AG08395 (cell line): ENCODE measurements at regions not wholly inside any gene's neighbourhood (a gene's known extent, or its start where the extent isn't known, plus 50 kb on each side); places are given as distances from the start of the nearest gene placed in this dataset.
A peak's percentile ranks its signal among the peaks of the same experiment; 100 is the strongest.

ENCODE experiments used
- DNase-seq: peaks from one replicate; pipeline ENCODE4 v3.0.0; 2012; ENCODE audit warnings: mixed read lengths, low spot score

DNA sequence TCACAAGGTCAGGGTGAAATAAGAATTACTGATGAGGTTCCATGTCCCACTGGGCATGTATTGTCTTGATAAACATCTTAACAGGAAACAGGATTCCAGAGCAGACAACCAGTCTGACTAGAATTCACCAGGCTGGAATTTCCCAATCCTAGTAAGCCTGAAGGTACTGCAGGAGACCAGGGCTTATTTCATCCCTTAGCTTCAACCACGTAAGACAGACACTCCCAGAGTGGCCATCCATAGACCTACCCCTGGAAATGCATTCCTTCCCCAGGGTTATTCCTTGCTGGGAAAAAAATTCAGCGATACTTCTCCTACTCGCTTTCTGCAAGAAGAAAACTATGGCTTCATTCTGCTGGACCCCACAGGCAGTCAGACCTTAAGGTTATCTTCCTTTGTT is 785.4 kb downstream of the NR2F1-AS1 start:
- DNase-seq, result no peak

DNA sequence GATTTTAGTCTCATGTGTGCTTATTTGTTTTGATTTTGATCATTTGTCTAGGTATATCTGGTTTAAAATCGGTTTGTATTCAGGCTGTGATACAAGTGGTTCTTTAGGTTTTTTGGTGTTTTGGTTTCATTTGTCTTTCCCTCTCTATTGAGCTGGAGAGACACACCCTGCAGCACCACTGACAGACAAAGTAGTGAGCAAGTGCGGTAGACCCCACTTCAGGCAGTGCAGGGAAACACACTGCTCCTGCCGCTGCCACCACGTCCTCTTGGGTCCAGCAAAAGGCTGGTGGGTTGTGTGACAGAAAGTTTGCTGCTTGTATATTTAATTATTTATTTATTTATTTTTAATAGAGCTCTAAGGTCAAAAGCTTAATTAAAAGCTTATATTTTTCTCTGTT is 801.0 kb downstream of the NR2F1-AS1 start:
- no peak for DNase-seq

GRCh38 chr5:92779536-92779935 is 801.5 kb downstream of the NR2F1-AS1 start:
- DNase-seq, result no peak

DNA sequence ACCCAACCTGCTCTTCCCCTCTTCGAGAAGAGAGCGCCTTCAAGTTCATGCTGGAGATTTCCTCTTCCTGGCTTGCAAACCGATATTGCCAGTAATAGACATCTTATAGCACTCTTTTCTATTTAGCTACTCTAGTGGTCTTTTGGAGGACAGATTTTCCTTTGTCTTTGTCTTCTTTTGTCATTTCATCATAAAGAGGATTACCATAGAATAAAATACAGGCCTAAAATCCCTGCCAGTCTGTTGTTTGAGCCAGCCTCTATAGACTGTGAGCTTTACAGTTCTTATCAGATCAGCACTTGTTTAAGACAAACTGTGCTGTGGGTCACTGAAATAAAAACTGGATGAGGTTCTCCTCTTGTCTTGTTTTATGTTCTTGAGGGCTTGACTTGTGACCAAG is 802.8 kb downstream of the NR2F1-AS1 start:
- no peak for DNase-seq

DNA sequence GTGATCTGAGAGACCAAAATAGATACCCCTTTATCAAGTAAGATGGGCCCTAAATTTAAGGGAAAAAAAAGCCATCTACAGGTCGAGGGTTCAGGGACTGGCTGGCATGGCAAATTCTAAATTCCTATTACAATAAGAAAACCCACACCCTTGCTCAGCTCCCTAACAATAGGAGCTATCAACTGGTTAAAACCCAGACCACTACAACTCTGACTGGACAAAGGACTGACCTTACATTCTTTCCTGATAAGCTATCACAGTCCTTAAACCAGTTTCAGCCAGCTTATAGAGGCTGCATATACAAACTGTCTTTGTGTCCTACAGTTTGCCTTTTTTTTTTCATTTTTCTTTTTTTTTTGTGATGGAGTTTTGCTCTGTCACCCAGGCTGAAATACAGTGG is 803.6 kb downstream of the NR2F1-AS1 start:
- DNase-seq, result no peak

- DNase-seq, result no peak
Measured at GRCh38 chr5:92775711-92776615, 805.1 kb downstream of the NR2F1-AS1 start.

- DNase-seq, result no peak
Measured at GRCh38 chr5:92769978-92770377, 811.0 kb downstream of the NR2F1-AS1 start.

- DNase-seq, result no peak
Measured at GRCh38 chr5:92761585-92761984, 819.4 kb downstream of the NR2F1-AS1 start.

DNA sequence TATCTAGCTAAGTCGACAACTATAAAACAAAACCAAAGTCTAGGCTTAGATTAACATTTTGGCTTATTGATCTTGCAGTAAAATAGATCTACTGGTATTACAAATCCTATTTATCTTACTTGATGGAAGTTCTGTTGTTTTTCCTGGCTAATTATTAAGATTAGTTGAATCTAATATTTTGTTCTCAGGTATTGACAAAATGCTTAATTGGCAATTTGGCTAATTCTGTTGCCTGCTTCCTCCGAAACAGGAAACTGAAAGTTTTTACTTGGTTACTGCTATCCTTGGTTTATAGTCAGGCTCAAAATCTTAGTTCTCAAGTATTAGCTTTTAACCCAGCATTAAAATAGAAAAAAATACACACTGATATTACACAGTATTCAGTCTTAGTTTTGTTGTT is 820.5 kb downstream of the NR2F1-AS1 start:
- no peak for DNase-seq

DNA sequence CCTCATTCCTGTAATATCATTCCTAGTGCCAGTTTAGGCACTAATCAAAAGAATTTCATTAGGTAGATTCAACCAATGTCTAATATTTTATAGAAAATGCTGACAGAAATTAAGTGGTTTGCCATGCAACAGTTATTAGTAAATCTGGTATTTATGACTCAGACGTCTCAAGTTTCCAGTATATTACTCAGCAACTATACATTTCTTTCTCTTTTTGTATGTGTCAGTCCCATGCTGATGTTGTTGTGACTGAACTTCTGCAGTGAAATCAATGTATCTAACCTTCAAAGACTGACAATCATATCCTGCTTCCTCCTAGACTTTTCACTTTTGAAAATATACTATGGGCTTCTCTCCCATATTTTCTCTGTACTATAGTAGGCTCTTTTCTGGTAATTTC is 822.5 kb downstream of the NR2F1-AS1 start:
- peak; percentile 21 for DNase-seq

GRCh38 chr5:92749943-92750342 is 831.1 kb downstream of the NR2F1-AS1 start:
- DNase-seq, result no peak

DNA sequence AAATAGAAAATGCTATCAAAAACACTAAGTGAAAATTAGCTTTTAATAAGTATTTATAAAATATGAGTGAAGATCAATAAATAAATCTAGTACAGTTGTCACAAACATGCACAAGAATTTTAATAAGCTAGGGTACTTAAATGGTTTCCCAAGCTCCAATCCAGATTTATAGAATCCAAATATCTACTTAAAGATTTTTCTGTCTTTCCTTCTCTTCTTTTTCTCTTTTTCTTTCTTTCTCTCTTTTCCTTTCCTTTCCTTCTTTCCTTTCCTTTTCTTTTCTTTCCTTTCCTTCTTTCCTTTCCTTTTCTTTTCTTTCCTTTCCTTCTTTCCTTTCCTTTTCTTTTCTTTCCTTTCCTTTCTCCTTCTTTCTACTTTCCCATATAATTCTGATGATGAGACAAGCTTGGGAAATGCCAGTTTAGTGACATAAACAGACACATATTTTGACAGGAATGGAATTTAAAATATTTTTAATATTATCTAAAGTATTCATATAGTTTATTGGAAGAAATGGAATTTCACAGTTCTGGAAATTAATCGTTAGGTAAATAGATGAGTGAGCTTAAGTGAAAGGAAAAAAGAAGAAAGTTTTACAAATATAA is 832.8 kb downstream of the NR2F1-AS1 start:
- no peak for DNase-seq

DNA sequence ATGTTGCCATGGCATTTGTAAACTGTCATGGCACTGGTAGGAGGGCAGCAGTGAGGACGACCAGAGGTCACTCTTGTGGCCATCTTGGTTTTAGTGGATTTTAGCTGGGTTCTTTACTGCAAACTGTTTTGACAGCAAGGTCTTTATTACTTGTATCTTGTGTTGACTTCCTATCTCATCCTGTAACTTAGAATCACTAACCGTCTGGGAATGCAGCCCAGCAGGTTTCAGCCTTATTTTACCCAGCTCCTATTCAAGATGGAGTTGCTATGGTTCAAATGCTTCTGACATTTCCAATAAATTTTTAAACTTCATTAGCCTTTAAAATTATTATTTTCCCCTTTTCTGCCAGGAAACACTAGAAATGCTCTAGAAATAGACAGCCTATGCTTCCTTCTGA is 839.1 kb downstream of the NR2F1-AS1 start:
- DNase-seq, result no peak

- DNase-seq, result no peak
Measured at GRCh38 chr5:92734211-92734940, 846.6 kb downstream of the NR2F1-AS1 start.

DNA sequence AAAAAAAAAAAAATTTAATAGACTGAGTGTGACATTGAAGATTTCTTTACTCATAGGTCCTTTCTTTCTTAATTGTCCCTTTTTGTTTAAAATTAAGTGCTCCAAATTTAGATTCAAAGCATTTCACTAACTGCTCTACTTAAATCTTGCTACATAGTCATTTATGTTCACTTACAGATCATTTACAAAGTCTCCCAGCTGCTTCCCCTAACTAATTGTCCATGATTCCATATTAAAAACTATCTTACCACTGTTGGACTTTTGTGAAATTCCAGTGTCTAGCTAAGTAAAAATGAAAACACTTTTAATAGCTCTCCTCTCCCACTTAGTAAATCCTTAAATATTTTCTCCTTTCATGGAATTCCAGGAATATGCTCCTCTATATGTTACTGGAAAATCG is 850.5 kb downstream of the NR2F1-AS1 start:
- no peak for DNase-seq

GRCh38 chr5:92729088-92729487 is 851.9 kb downstream of the NR2F1-AS1 start:
- no peak for DNase-seq

DNA sequence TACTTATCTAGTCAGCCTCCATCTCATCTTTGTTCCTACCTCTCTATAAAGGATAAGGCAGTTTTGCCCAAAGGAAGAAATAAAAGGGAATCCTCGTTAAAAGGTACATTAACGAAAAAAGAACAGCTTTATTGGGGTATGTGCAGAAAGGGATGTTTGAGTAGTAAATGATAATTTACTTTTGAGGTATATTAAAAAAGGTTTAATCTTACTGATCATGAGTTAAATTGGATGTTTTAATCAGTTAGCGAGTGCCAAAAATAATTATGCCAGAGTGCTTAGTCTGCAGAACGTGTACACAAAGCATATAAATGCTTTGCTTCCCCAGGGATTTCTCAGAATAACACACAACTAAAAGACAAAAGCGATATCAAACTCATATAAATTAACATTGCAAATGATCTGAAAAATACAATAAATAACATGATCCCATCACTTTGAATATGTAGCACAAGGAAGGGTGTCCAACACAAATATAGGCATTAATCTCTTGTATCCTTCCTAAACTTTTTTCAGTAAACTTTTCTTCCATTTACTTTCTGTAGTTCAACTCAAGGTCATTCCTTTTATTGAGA is 865.0 kb downstream of the NR2F1-AS1 start:
- no peak for DNase-seq

DNA sequence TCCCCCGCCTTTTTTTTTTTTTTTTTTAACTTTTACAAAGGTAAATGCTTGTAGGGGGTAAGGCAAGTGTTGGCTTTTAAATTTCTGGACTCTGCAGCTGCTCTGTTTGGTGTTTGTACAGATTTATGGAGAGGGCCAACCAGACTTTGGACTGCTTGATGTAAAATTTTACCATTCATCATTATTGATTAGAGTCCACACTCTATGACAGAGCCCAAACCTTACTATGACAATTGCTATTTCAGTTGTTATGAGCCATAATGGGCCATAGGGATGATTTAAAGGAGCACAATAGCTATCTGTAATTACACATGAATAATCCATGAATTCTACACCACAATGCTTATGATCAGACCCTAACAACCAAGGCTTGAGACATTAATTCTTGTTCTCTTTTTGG is 867.2 kb downstream of the NR2F1-AS1 start:
- DNase-seq, result no peak

DNA sequence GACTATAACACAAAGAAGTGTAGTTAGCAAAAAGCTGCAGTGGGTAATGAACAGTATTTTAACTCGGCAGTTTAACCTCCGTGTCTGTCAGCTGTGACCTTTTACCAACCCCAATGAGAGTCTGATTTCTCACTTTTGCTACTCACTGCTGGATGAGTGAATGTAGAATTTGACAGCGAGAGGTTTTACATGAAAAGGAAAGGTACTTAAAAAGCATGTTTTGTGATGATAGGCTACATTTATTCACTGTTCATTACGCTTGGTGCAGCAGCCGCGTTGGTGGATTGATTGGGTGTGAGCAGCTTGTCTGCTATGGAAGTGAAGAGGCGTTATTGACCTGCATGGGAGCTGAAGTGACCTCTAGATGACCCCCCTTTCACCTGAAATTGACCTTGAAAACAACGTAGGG is 867.7 kb downstream of the NR2F1-AS1 start:
- DNase-seq, result no peak

- DNase-seq, result no peak
Measured at GRCh38 chr5:92711956-92712355, 869.1 kb downstream of the NR2F1-AS1 start.

DNA sequence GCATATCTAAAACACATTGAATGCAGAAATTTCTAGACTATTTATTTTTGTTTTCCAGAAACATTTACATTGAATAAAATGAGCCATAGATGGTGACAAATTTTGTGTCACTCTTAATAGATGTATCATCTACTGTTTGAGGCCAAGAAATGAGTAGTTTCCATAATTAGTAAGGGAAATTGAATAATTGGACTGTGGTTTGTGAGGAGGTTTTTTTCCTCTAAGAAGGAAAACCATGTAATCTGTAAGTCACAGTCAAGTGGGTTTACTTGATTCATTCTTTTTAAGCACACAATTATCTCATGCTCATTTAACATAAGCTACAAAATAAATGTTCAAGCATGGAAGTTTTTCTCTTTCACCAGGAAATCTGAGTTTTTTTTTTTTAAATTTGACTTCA is 876.4 kb downstream of the NR2F1-AS1 start:
- peak; percentile 3 for DNase-seq

- DNase-seq, result no peak
Measured at GRCh38 chr5:92703976-92704375, 877.0 kb downstream of the NR2F1-AS1 start.
